ENCODE measurements at regions not wholly inside any gene's neighbourhood (a gene's known extent, or its start where the extent isn't known, plus 50 kb on each side); places are given as distances from the start of the nearest gene placed in this dataset.

GRCh38 chr20:22916021-22916842 is 118.9 kb upstream of the SSTR4 start:
- no peak for TF ChIP-seq CTCF (IDR thresholded peaks at IDR 0.05)

GRCh38 chr20:22918286-22918983 is 116.7 kb upstream of the SSTR4 start:
- H3K27me3 ChIP-seq (ENCODE audit: low read depth), result no peaks in the 10 kb centered on the region
- H3K4me3 ChIP-seq, result no peak overlapping the region
- no peaks in the 10 kb centered on the region for H3K9me3 ChIP-seq
- no peak for ATAC-seq
- H3K36me3 ChIP-seq, result no peaks in the 10 kb centered on the region
- no peak for DNase-seq
- H3K4me1 ChIP-seq, result no peaks in the 10 kb centered on the region
- no peak overlapping the region for H3K27ac ChIP-seq
- intact Hi-C loops (cut with DNase I), result no loop called here
- TF ChIP-seq CTCF (IDR thresholded peaks at IDR 0.05), result no peak

More at GRCh38 chr20:22916021-22916842, 118.9 kb upstream of the SSTR4 start:
- Histone ChIP-seq H3K27ac (no peak overlapping the region), H3K27me3 (ENCODE audit: low read depth) (no peaks in the 10 kb centered on the region), H3K9me3 (no peaks in the 10 kb centered on the region), H3K36me3 (no peaks in the 10 kb centered on the region), H3K4me1 (no peaks in the 10 kb centered on the region), H3K4me3 (no peak overlapping the region)
- DNase-seq (no peak), ATAC-seq (no peak)
- intact Hi-C loops (cut with DNase I), result no loop called here

- H3K27me3 ChIP-seq (ENCODE audit: low read depth), result no peaks in the 10 kb centered on the region
- no peaks in the 10 kb centered on the region for H3K36me3 ChIP-seq
- no peak overlapping the region for H3K27ac ChIP-seq
- no peaks in the 10 kb centered on the region for H3K4me1 ChIP-seq
- intact Hi-C loops (cut with DNase I), result no loop called here
- DNase-seq (no peak), ATAC-seq (no peak)
- TF ChIP-seq CTCF (IDR thresholded peaks at IDR 0.05), result no peak
- H3K9me3 ChIP-seq, result no peaks in the 10 kb centered on the region
- no peak overlapping the region for H3K4me3 ChIP-seq
These were observed 114.2 kb upstream of the SSTR4 start for GRCh38 chr20:22920898-22921297.

- Histone ChIP-seq H3K27ac (no peak overlapping the region), H3K36me3 (no peaks in the 10 kb centered on the region), H3K27me3 (ENCODE audit: low read depth) (no peaks in the 10 kb centered on the region), H3K4me1 (no peaks in the 10 kb centered on the region), H3K9me3 (no peaks in the 10 kb centered on the region), H3K4me3 (no peak overlapping the region)
- DNase-seq (no peak), ATAC-seq (peak in 1 of 2 donors; percentile 37)
- intact Hi-C loops (cut with DNase I), result no loop called here
- no peak for TF ChIP-seq CTCF (IDR thresholded peaks at IDR 0.05)
These were observed 113.3 kb upstream of the SSTR4 start for GRCh38 chr20:22921595-22922421.

- Histone ChIP-seq H3K36me3 (no peaks in the 10 kb centered on the region), H3K9me3 (no peaks in the 10 kb centered on the region), H3K4me3 (no peak overlapping the region), H3K27ac (no peak overlapping the region), H3K27me3 (ENCODE audit: low read depth) (no peaks in the 10 kb centered on the region), H3K4me1 (no peaks in the 10 kb centered on the region)
- ATAC-seq, result no peak
- no peak for DNase-seq
- no peak for TF ChIP-seq CTCF (IDR thresholded peaks at IDR 0.05)
- intact Hi-C loops (cut with DNase I), result no loop called here
These were observed 112.1 kb upstream of the SSTR4 start for GRCh38 chr20:22922987-22923386.

All from lower lobe of right lung (tissue), 2 donors.